Parathyroid adenoma (tissue), 2 donors: ENCODE measurements at regions not wholly inside any gene's neighbourhood (a gene's known extent, or its start where the extent isn't known, plus 50 kb on each side); places are given as distances from the start of the nearest gene placed in this dataset.

ENCODE experiments used
- H2AFZ ChIP-seq: fragments of 300-600 bp; sonication (generic); one replicate; pipeline ENCODE4 v1.7.0; 2017; ENCODE audit warnings: antibody characterized with exemption, mild to moderate bottlenecking
- H3K27ac ChIP-seq: fragments of 300-600 bp; sonication (generic); one replicate; pipeline ENCODE4 v1.7.0; 2017
- H3K27me3 ChIP-seq: fragments of 300-600 bp; sonication (generic); one replicate; pipeline ENCODE4 v1.7.0; 2017; ENCODE audit warnings: low read length; ENCODE audit not compliant: control insufficient read depth, insufficient read depth
- H3K36me3 ChIP-seq: fragments of 300-600 bp; sonication (generic); one replicate; pipeline ENCODE4 v1.7.0; 2017; ENCODE audit warnings: low read length; ENCODE audit not compliant: control insufficient read depth, insufficient read depth
- H3K4me1 ChIP-seq: fragments of 300-600 bp; sonication (generic); one replicate; pipeline ENCODE4 v1.7.0; 2017; ENCODE audit warnings: control low read depth
- H3K4me2 ChIP-seq: fragments of 300-600 bp; sonication (generic); one replicate; pipeline ENCODE4 v1.7.0; 2017; ENCODE audit warnings: low read length
- H3K4me3 ChIP-seq: fragments of 300-600 bp; sonication (generic); one replicate; pipeline ENCODE4 v1.7.0; 2017; ENCODE audit warnings: low read depth, low read length
- H3K79me2 ChIP-seq: fragments of 300-600 bp; sonication (generic); one replicate; pipeline ENCODE4 v1.7.0; 2017; ENCODE audit warnings: control low read depth
- H3K9ac ChIP-seq: fragments of 300-600 bp; sonication (generic); one replicate; pipeline ENCODE4 v1.7.0; 2017; ENCODE audit warnings: mild to moderate bottlenecking
- H3K9me3 ChIP-seq: fragments of 300-600 bp; sonication (generic); one replicate; pipeline ENCODE4 v1.7.0; 2017; ENCODE audit warnings: low read length; ENCODE audit not compliant: control insufficient read depth
- TF ChIP-seq, protein P1 (sequence below): fragments of 300-600 bp; sonication (generic); IDR thresholded peaks from one replicate; pipeline ENCODE4 v1.7.0; 2017; ENCODE audit warnings: antibody characterized with exemption, mild to moderate bottlenecking
- donor health status: primary hyperparathyroidism.

GRCh38 chr2:125491663-125492062 is 1164.3 kb upstream of the GYPC start:
- Histone ChIP-seq H2AFZ (no peak overlapping the region), H3K27me3 (no peaks in the 10 kb centered on the region), H3K4me2 (no peak overlapping the region), H3K9ac (no peak overlapping the region), H3K4me1 (no peaks in the 10 kb centered on the region), H3K4me3 (no peak overlapping the region), H3K27ac (no peak overlapping the region), H3K36me3 (no peaks in the 10 kb centered on the region), H3K9me3 (no peaks in the 10 kb centered on the region), H3K79me2 (no peaks in the 10 kb centered on the region)
- TF ChIP-seq, protein P1, sequence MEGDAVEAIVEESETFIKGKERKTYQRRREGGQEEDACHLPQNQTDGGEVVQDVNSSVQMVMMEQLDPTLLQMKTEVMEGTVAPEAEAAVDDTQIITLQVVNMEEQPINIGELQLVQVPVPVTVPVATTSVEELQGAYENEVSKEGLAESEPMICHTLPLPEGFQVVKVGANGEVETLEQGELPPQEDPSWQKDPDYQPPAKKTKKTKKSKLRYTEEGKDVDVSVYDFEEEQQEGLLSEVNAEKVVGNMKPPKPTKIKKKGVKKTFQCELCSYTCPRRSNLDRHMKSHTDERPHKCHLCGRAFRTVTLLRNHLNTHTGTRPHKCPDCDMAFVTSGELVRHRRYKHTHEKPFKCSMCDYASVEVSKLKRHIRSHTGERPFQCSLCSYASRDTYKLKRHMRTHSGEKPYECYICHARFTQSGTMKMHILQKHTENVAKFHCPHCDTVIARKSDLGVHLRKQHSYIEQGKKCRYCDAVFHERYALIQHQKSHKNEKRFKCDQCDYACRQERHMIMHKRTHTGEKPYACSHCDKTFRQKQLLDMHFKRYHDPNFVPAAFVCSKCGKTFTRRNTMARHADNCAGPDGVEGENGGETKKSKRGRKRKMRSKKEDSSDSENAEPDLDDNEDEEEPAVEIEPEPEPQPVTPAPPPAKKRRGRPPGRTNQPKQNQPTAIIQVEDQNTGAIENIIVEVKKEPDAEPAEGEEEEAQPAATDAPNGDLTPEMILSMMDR = no peak

DNA sequence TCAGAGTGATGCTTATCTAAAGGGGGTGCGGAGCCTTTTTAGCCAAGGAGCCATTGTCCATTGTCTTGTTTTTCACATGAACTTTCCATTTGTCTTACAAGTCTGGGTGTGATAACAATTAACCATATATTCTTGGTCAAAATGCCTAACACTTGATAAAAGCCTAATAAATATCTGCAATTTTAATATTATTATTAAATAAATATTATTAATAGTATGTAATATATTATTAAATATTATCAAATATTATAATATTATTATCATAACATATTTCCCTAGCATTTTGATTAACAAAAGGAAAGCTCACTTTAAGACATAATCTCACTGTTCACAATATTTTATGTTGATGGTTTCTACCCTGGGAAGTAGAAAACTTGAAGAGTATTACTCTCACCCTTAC is 1143.6 kb upstream of the GYPC start:
- no peaks in the 10 kb centered on the region for H3K27me3 ChIP-seq
- no peak overlapping the region for H2AFZ ChIP-seq
- TF ChIP-seq, protein P1 = no peak
- no peaks in the 10 kb centered on the region for H3K4me1 ChIP-seq
- H3K79me2 ChIP-seq = no peaks in the 10 kb centered on the region
- H3K4me2 ChIP-seq = no peak overlapping the region
- H3K9me3 ChIP-seq = no peaks in the 10 kb centered on the region
- H3K4me3 ChIP-seq = no peak overlapping the region
- H3K36me3 ChIP-seq = no peaks in the 10 kb centered on the region
- H3K27ac ChIP-seq = no peak overlapping the region
- H3K9ac ChIP-seq = no peak overlapping the region

DNA sequence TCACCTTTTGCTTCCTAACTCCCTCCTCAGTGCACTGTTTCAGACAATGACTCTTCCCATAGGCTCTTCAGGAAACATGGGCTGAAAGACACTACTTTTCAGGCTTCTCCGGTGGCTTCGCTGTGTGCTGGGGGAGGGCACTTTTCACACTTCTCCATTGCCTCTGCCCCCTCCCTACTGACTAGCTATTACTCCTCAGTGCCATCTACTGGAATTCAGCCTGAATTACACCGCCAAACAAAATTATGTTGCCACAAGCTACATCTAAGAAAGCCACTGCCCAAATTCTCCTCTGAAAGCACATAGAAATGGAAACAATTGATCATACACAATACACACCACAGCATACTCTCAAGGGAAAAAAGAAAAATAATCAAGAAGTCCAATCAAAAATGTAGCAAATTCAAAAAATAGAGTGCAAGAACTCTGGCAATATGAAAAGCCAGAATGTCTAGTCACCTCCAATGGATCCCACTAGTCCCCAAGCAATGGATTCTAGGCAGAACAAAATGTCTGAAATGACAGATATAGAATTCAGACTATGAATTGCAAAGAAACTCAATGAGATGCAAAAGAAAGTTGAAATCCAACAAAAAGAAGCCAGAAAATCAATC is 1139.4 kb upstream of the GYPC start:
- H3K9ac ChIP-seq = no peak overlapping the region
- no peak overlapping the region for H3K4me2 ChIP-seq
- H3K4me1 ChIP-seq = no peaks in the 10 kb centered on the region
- no peak overlapping the region for H3K4me3 ChIP-seq
- H3K9me3 ChIP-seq = no peaks in the 10 kb centered on the region
- H3K27me3 ChIP-seq = no peaks in the 10 kb centered on the region
- TF ChIP-seq, protein P1 = no peak
- H2AFZ ChIP-seq = no peak overlapping the region
- no peak overlapping the region for H3K27ac ChIP-seq
- no peaks in the 10 kb centered on the region for H3K79me2 ChIP-seq
- H3K36me3 ChIP-seq = no peaks in the 10 kb centered on the region

GRCh38 chr2:125526093-125526492 is 1129.9 kb upstream of the GYPC start:
- Histone ChIP-seq H3K36me3 (no peaks in the 10 kb centered on the region), H3K9me3 (no peaks in the 10 kb centered on the region), H3K79me2 (no peaks in the 10 kb centered on the region), H3K9ac (no peak overlapping the region), H2AFZ (no peak overlapping the region), H3K4me1 (no peaks in the 10 kb centered on the region), H3K4me2 (no peak overlapping the region), H3K27me3 (no peaks in the 10 kb centered on the region), H3K27ac (no peak overlapping the region), H3K4me3 (no peak overlapping the region)
- TF ChIP-seq, protein P1 = no peak

- Histone ChIP-seq H3K4me3 (no peak overlapping the region), H3K36me3 (no peaks in the 10 kb centered on the region), H3K9me3 (no peaks in the 10 kb centered on the region), H3K27me3 (no peaks in the 10 kb centered on the region), H3K27ac (no peak overlapping the region), H3K9ac (no peak overlapping the region), H3K4me2 (no peak overlapping the region), H3K79me2 (no peaks in the 10 kb centered on the region), H3K4me1 (no peaks in the 10 kb centered on the region), H2AFZ (no peak overlapping the region)
- TF ChIP-seq, protein P1 = no peak
Observed at GRCh38 chr2:125535089-125535488, 1120.9 kb upstream of the GYPC start.
